ENCODE measurements at regions not wholly inside any gene's neighbourhood (a gene's known extent, or its start where the extent isn't known, plus 50 kb on each side); places are given as distances from the start of the nearest gene placed in this dataset.

DNA sequence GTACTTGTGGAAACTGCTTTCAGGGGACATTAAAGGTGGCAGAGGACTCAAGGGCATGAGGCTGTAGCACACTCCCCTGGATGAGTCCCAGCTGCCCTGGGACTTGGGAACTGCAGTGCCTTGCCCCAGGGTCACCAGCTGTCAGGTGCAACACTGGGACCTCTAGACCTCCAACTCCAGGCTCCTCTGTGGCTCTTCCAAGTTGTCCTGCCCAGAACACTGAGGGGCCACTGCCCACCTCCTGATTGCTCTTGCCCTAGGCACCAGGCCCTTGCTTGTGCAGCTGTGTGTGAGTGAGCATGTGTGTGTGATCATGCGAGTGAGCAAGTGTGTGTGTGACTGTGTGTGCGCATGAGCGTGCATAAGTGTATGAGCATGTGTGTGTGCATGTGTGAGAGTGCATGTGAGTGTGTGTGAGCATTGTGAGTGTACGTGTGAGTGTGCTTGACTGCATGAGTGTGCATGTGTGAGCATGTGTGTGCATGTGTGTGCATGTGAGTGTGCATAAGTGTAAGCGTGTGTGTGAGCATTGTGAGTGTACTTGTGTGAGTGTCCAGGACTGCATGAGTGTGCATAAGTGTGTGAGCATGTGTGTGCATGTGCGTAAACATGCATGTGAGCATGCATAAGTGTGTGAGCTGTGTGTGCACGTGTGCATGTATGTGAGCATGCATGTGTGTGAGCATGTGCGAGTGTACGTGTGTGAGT is 301.5 kb downstream of the NDUFA10 start:
- H3K79me2 ChIP-seq (ENCODE audit: control insufficient read depth, insufficient read depth, low read length): no peaks in the 10 kb centered on the region
- no peaks in the 10 kb centered on the region for H3K27me3 ChIP-seq (ENCODE audit: control insufficient read depth, insufficient read depth, low read length)
- no peak overlapping the region for H3K27ac ChIP-seq (ENCODE audit: insufficient read depth, low read length)
- H4K20me1 ChIP-seq (ENCODE audit: control insufficient read depth, extremely low read depth, insufficient read depth, low read length): no peaks in the 10 kb centered on the region
- peaks cover 2% of the 10 kb centered on the region for H3K9me3 ChIP-seq (ENCODE audit: control insufficient read depth, insufficient read depth, low read depth, low read length)
- no peak for TF ChIP-seq CTCF (conservative IDR thresholded peaks at IDR 0.05 in 1 of 2, IDR thresholded peaks at IDR 0.05 in 1 of 2; ENCODE audit: low read depth in 1 of 2, low read length in 2 of 2)
- TF ChIP-seq EZH2 (IDR thresholded peaks at IDR 0.05; ENCODE audit: low read length, missing control alignments): no peak
- H3K4me3 ChIP-seq (replicated peaks in 1 of 4; ENCODE audit: control extremely low read depth in 1 of 4, insufficient read depth in 1 of 4, low read depth in 3 of 4, low read length in 4 of 4): no peak overlapping the region
- H3K9ac ChIP-seq (ENCODE audit: insufficient read depth, low read length): no peak overlapping the region
- no peak for DNase-seq (ENCODE audit: low read depth in 2 of 2)
- no peak overlapping the region for H3K4me2 ChIP-seq (ENCODE audit: extremely low read depth, insufficient read depth, low read length)
- no peak overlapping the region for H2AFZ ChIP-seq (ENCODE audit: low read length)
- no peaks in the 10 kb centered on the region for H3K4me1 ChIP-seq (ENCODE audit: control insufficient read depth, extremely low read depth, insufficient read depth, low read length)
- no peaks in the 10 kb centered on the region for H3K36me3 ChIP-seq (ENCODE audit: control insufficient read depth, insufficient read depth, low read length)

GRCh38 chr2:239722760-239723470 is 302.2 kb downstream of the NDUFA10 start:
- TF ChIP-seq EZH2 (IDR thresholded peaks at IDR 0.05; ENCODE audit: low read length, missing control alignments) (no peak), CTCF (conservative IDR thresholded peaks at IDR 0.05 in 1 of 2, IDR thresholded peaks at IDR 0.05 in 1 of 2; ENCODE audit: low read depth in 1 of 2, low read length in 2 of 2) (no peak)
- Histone ChIP-seq H3K9ac (ENCODE audit: insufficient read depth, low read length) (no peak overlapping the region), H3K4me1 (ENCODE audit: control insufficient read depth, extremely low read depth, insufficient read depth, low read length) (no peaks in the 10 kb centered on the region), H3K27ac (ENCODE audit: insufficient read depth, low read length) (no peak overlapping the region), H4K20me1 (ENCODE audit: control insufficient read depth, extremely low read depth, insufficient read depth, low read length) (no peaks in the 10 kb centered on the region), H3K36me3 (ENCODE audit: control insufficient read depth, insufficient read depth, low read length) (no peaks in the 10 kb centered on the region), H3K27me3 (ENCODE audit: control insufficient read depth, insufficient read depth, low read length) (no peaks in the 10 kb centered on the region), H3K4me3 (replicated peaks in 1 of 4; ENCODE audit: control extremely low read depth in 1 of 4, insufficient read depth in 1 of 4, low read depth in 3 of 4, low read length in 4 of 4) (no peak overlapping the region), H3K4me2 (ENCODE audit: extremely low read depth, insufficient read depth, low read length) (no peak overlapping the region), H3K79me2 (ENCODE audit: control insufficient read depth, insufficient read depth, low read length) (no peaks in the 10 kb centered on the region), H3K9me3 (ENCODE audit: control insufficient read depth, insufficient read depth, low read depth, low read length) (peaks cover 2% of the 10 kb centered on the region), H2AFZ (ENCODE audit: low read length) (no peak overlapping the region)
- DNase-seq (ENCODE audit: low read depth in 2 of 2): no peak

GRCh38 chr2:239721991-239722759 is 303.0 kb downstream of the NDUFA10 start:
- H3K9ac ChIP-seq (ENCODE audit: insufficient read depth, low read length): no peak overlapping the region
- H3K27ac ChIP-seq (ENCODE audit: insufficient read depth, low read length): no peak overlapping the region
- no peaks in the 10 kb centered on the region for H3K27me3 ChIP-seq (ENCODE audit: control insufficient read depth, insufficient read depth, low read length)
- no peak for DNase-seq (ENCODE audit: low read depth in 2 of 2)
- H3K79me2 ChIP-seq (ENCODE audit: control insufficient read depth, insufficient read depth, low read length): no peaks in the 10 kb centered on the region
- TF ChIP-seq EZH2 (IDR thresholded peaks at IDR 0.05; ENCODE audit: low read length, missing control alignments) (no peak), CTCF (conservative IDR thresholded peaks at IDR 0.05 in 1 of 2, IDR thresholded peaks at IDR 0.05 in 1 of 2; ENCODE audit: low read depth in 1 of 2, low read length in 2 of 2) (no peak)
- no peaks in the 10 kb centered on the region for H3K36me3 ChIP-seq (ENCODE audit: control insufficient read depth, insufficient read depth, low read length)
- no peaks in the 10 kb centered on the region for H4K20me1 ChIP-seq (ENCODE audit: control insufficient read depth, extremely low read depth, insufficient read depth, low read length)
- no peak overlapping the region for H3K4me3 ChIP-seq (replicated peaks in 1 of 4; ENCODE audit: control extremely low read depth in 1 of 4, insufficient read depth in 1 of 4, low read depth in 3 of 4, low read length in 4 of 4)
- H3K4me1 ChIP-seq (ENCODE audit: control insufficient read depth, extremely low read depth, insufficient read depth, low read length): no peaks in the 10 kb centered on the region
- H3K9me3 ChIP-seq (ENCODE audit: control insufficient read depth, insufficient read depth, low read depth, low read length): peaks cover 2% of the 10 kb centered on the region
- no peak overlapping the region for H2AFZ ChIP-seq (ENCODE audit: low read length)
- H3K4me2 ChIP-seq (ENCODE audit: extremely low read depth, insufficient read depth, low read length): no peak overlapping the region
